NT2/D1 (cell line): ENCODE measurements at regions not wholly inside any gene's neighbourhood (a gene's known extent, or its start where the extent isn't known, plus 50 kb on each side); places are given as distances from the start of the nearest gene placed in this dataset.

Experiments used
- SUZ12 ChIP-seq: IDR thresholded peaks from 2 replicates; pipeline ENCODE4 v1.6.1; 2011; ENCODE audit not compliant: insufficient read length, insufficient read depth; ENCODE audit errors: extremely low read depth
- YY1 ChIP-seq: IDR thresholded peaks from 2 replicates; pipeline ENCODE4 v1.6.1; 2011; ENCODE audit not compliant: insufficient read length, insufficient read depth
- ZNF274 ChIP-seq: IDR thresholded peaks from 2 replicates; pipeline ENCODE4 v1.6.1; 2011; ENCODE audit warnings: mild to moderate bottlenecking, low read depth, low read length

GRCh38 chr16:64077242-64077641 is 1044.6 kb downstream of the CDH11 start:
- TF ChIP-seq ZNF274 (no peak), SUZ12 (no peak), YY1 (no peak)
